Neural cell (in vitro differentiated cells): ENCODE measurements at regions not wholly inside any gene's neighbourhood (a gene's known extent, or its start where the extent isn't known, plus 50 kb on each side); places are given as distances from the start of the nearest gene placed in this dataset.

Experiments used
- H2AFZ ChIP-seq: fragments of 200-600, 300-800 bp; sonication (generic), shearing (Covaris generic); 2 replicates; pipeline ENCODE4 v1.6.0; 2014; ENCODE audit warnings: low read depth, mild to moderate bottlenecking, antibody characterized with exemption, low read length, moderate library complexity
- H3F3A ChIP-seq: fragments of 200-600 bp; shearing (Covaris generic); 2 replicates; pipeline ENCODE4 v1.6.1; 2016; ENCODE audit warnings: mild to moderate bottlenecking, moderate library complexity, mixed read lengths, antibody characterized with exemption, low read length; ENCODE audit not compliant: insufficient read depth, poor library complexity, severe bottlenecking
- H3K27ac ChIP-seq: fragments of 200-600, 300-800 bp; sonication (generic), shearing (Covaris generic); 2 replicates; pipeline ENCODE4 v1.5.1; 2014; ENCODE audit warnings: mild to moderate bottlenecking, low read length, moderate library complexity
- H3K27me3 ChIP-seq: fragments of 300-800, 200-600 bp; sonication (generic), shearing (Covaris generic); 2 replicates; pipeline ENCODE4 v1.6.0; 2014; ENCODE audit warnings: mild to moderate bottlenecking, low read depth, low read length, moderate library complexity; ENCODE audit not compliant: insufficient read depth
- H3K36me3 ChIP-seq: fragments of 300-800, 200-600 bp; sonication (generic), shearing (Covaris generic); 2 replicates; pipeline ENCODE4 v1.5.1; 2014; ENCODE audit warnings: mild to moderate bottlenecking, antibody characterized with exemption, low read length, moderate library complexity; ENCODE audit not compliant: insufficient read depth
- H3K4me2 ChIP-seq: fragments of 300-800, 200-600 bp; sonication (generic), shearing (Covaris generic); 2 replicates; pipeline ENCODE4 v1.6.0; 2014; ENCODE audit warnings: mild to moderate bottlenecking, low read length
- H3K4me3 ChIP-seq: fragments of 300-800, 200-600 bp; sonication (generic), shearing (Covaris generic); 2 replicates; pipeline ENCODE4 v1.5.1; 2014; ENCODE audit warnings: mild to moderate bottlenecking, low read length, moderate library complexity
- H3K79me2 ChIP-seq: fragments of 200-600 bp; shearing (Covaris generic); replicated peaks from 2 replicates; pipeline ENCODE4 v1.6.0; 2014; ENCODE audit warnings: mild to moderate bottlenecking, low read length, moderate library complexity; ENCODE audit not compliant: insufficient read depth
- H3K9ac ChIP-seq: fragments of 300-800, 200-600 bp; sonication (generic), shearing (Covaris generic); 2 replicates; pipeline ENCODE4 v1.6.1; 2016; ENCODE audit warnings: mild to moderate bottlenecking, low read length, mixed read lengths
- H3K9me2 ChIP-seq: fragments of 200-600 bp; shearing (Covaris generic); 2 replicates; pipeline ENCODE4 v1.6.1; 2016; ENCODE audit warnings: mild to moderate bottlenecking, low read length, mixed read lengths; ENCODE audit not compliant: insufficient read depth
- H3K9me3 ChIP-seq: fragments of 200-600, 300-800 bp; sonication (generic), shearing (Covaris generic); 2 replicates; pipeline ENCODE4 v1.6.1; 2016; ENCODE audit warnings: mild to moderate bottlenecking, mixed run types, low read length, moderate library complexity, mixed read lengths
- H4K20me1 ChIP-seq: fragments of 200-600 bp; shearing (Covaris generic); 2 replicates; pipeline ENCODE4 v1.6.1; 2016; ENCODE audit warnings: mild to moderate bottlenecking, mixed run types; ENCODE audit not compliant: insufficient read depth
- EP300 ChIP-seq: fragments of 450-650 bp; conservative IDR thresholded peaks from 2 replicates; pipeline ENCODE4 v1.6.1; 2014; ENCODE audit warnings: antibody characterized with exemption, mild to moderate bottlenecking, moderate library complexity; ENCODE audit not compliant: poor library complexity, severe bottlenecking
- EZH2 ChIP-seq: fragments of 200-600, 300-800 bp; shearing (Covaris generic), sonication (generic); IDR thresholded peaks from 2 replicates; pipeline ENCODE4 v1.6.1; 2014; ENCODE audit warnings: antibody characterized with exemption, low read length, borderline replicate concordance, mild to moderate bottlenecking; ENCODE audit not compliant: insufficient read depth, poor library complexity, severe bottlenecking
- MXI1 ChIP-seq: fragments of 450-650 bp; conservative IDR thresholded peaks from 2 replicates; pipeline ENCODE4 v1.6.1; 2014; ENCODE audit warnings: antibody characterized with exemption, mild to moderate bottlenecking; ENCODE audit not compliant: poor library complexity, severe bottlenecking
- POLR2AphosphoS5 ChIP-seq: IDR thresholded peaks from 2 replicates; pipeline ENCODE4 v1.6.1; 2012
- RAD21 ChIP-seq: fragments of 450-650 bp; conservative IDR thresholded peaks from 2 replicates; pipeline ENCODE4 v1.6.1; 2014; ENCODE audit warnings: antibody characterized with exemption, mild to moderate bottlenecking, moderate library complexity
- REST ChIP-seq: IDR thresholded peaks from 2 replicates; pipeline ENCODE4 v1.6.1; 2012; ENCODE audit warnings: borderline replicate concordance
- SMC3 ChIP-seq: fragments of 450-650 bp; conservative IDR thresholded peaks from 2 replicates; pipeline ENCODE4 v1.6.1; 2014; ENCODE audit warnings: antibody characterized with exemption, mild to moderate bottlenecking, moderate library complexity; ENCODE audit not compliant: poor library complexity
- TAF1 ChIP-seq: IDR thresholded peaks from 2 replicates; pipeline ENCODE4 v1.6.1; 2012; ENCODE audit warnings: low read depth
- TF ChIP-seq, protein P1 (sequence below): fragments of 450-650 bp; IDR thresholded peaks from 2 replicates; pipeline ENCODE4 v1.5.1; 2014; ENCODE audit warnings: antibody characterized with exemption, mild to moderate bottlenecking, moderate library complexity; ENCODE audit not compliant: poor library complexity, severe bottlenecking

- H2AFZ ChIP-seq: no peak overlapping the region
- no peak overlapping the region for H3K4me2 ChIP-seq
- H3K9me3 ChIP-seq: no peaks in the 10 kb centered on the region
- no peaks in the 10 kb centered on the region for H3K79me2 ChIP-seq
- H3K4me3 ChIP-seq: no peak overlapping the region
- no peaks in the 10 kb centered on the region for H3K9me2 ChIP-seq
- no peak overlapping the region for H3K27ac ChIP-seq
- no peaks in the 10 kb centered on the region for H3K27me3 ChIP-seq
- H3K9ac ChIP-seq: no peak overlapping the region
- H3F3A ChIP-seq: no peaks in the 10 kb centered on the region
- TF ChIP-seq EP300: no peak
- TF ChIP-seq RAD21: no peak
- TF ChIP-seq, protein P1, sequence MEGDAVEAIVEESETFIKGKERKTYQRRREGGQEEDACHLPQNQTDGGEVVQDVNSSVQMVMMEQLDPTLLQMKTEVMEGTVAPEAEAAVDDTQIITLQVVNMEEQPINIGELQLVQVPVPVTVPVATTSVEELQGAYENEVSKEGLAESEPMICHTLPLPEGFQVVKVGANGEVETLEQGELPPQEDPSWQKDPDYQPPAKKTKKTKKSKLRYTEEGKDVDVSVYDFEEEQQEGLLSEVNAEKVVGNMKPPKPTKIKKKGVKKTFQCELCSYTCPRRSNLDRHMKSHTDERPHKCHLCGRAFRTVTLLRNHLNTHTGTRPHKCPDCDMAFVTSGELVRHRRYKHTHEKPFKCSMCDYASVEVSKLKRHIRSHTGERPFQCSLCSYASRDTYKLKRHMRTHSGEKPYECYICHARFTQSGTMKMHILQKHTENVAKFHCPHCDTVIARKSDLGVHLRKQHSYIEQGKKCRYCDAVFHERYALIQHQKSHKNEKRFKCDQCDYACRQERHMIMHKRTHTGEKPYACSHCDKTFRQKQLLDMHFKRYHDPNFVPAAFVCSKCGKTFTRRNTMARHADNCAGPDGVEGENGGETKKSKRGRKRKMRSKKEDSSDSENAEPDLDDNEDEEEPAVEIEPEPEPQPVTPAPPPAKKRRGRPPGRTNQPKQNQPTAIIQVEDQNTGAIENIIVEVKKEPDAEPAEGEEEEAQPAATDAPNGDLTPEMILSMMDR: no peak
- TF ChIP-seq REST: no peak
- TF ChIP-seq POLR2AphosphoS5: no peak
- TF ChIP-seq TAF1: no peak
- TF ChIP-seq EZH2: no peak
- no peak for TF ChIP-seq SMC3
- TF ChIP-seq MXI1: no peak
- H3K36me3 ChIP-seq: no peaks in the 10 kb centered on the region
- no peaks in the 10 kb centered on the region for H4K20me1 ChIP-seq
Observed at GRCh38 chr22:49450498-49450897, 377.2 kb downstream of the BRD1 start.

DNA sequence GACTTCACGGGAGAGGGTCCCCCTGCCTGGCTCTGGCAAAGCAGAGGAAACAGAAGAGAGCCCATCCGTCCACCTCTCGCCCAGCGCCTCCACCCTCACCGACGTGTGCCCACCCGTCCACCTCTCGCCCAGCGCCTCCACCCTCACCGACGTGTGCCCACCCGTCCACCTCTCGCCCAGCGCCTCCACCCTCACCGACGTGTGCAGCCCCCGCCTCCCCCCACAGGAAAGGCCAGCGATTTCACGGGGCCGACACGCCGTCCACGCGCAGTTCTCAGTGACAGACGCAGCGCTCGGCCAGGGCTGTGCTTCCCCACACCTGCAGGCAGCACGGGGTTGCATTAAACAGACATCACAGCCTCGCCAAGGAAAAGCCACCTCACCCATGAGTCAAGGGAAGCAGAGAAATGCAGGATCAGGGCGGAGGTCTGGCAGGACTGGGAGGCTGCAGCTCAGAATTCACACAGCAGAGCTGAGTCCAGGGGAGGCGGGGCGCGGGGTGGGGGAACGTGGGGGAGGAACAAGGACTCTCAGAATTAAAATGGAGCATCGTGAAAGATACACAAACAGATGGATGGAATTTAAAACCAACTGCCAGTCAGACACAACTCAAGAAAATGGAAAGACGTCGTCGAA, 377.7 kb downstream of the BRD1 start:
- no peaks in the 10 kb centered on the region for H3K9me3 ChIP-seq
- H3K27ac ChIP-seq: no peak overlapping the region
- H3K4me3 ChIP-seq: no peak overlapping the region

More for the DNA sequence above, 377.7 kb downstream of the BRD1 start:
- no peaks in the 10 kb centered on the region for H3F3A ChIP-seq
- H3K27me3 ChIP-seq: no peaks in the 10 kb centered on the region
- no peaks in the 10 kb centered on the region for H4K20me1 ChIP-seq
- H2AFZ ChIP-seq: no peak overlapping the region
- no peak for TF ChIP-seq TAF1
- TF ChIP-seq SMC3: no peak
- no peak for TF ChIP-seq REST
- TF ChIP-seq POLR2AphosphoS5: no peak
- TF ChIP-seq, protein P1: no peak
- TF ChIP-seq EZH2: no peak
- TF ChIP-seq EP300: no peak
- TF ChIP-seq RAD21: no peak
- TF ChIP-seq MXI1: no peak
- no peaks in the 10 kb centered on the region for H3K36me3 ChIP-seq
- H3K9ac ChIP-seq: no peak overlapping the region
- H3K9me2 ChIP-seq: no peaks in the 10 kb centered on the region
- no peaks in the 10 kb centered on the region for H3K79me2 ChIP-seq
- H3K4me2 ChIP-seq: no peak overlapping the region
